ENCODE measurements at regions not wholly inside any gene's neighbourhood (a gene's known extent, or its start where the extent isn't known, plus 50 kb on each side); places are given as distances from the start of the nearest gene placed in this dataset.

DNA sequence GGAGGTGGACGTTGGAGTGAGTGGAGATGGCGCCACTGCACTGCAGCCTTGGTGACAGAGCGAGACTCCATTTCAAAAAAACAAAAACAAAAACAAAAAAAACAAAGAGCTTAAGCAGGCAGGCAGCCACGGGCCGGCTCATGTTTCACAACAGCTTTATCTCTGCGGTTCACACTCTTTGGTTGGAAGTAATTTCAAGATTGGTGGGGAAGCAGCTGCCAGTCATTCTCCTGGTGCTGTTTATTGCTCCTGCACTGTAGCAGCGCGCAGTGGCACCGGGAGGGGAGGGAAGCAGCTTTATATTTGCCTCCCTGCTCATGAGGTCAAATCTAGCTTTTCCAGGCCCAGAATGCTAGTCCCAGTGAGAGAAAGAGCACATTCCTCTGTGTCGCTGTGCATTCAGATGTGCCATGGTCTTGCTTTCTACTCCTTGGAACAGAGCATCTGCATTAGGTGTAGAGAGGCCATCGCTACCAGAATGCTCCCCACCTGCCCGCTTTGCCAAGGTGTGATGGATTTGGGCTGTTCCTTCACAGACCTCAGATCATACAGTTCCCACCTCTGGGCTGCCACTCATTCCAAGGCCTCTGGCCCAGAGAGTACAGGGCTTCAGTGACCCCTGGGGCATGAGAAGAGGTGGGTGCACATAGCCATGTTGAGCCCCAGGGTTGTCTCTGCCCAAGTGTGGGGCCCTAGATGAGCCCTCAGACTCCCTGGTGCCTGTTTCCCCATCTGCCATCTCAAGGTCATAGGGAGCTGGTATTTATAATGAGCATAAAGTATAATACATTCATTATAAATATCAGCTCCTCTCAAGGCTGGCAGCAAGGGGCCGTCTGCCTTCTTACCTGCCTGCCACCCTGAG, 270.4 kb downstream of the MED10 start:
- H3K27ac ChIP-seq (ENCODE audit: low read depth, low read length) = no peak overlapping the region
- H2BK20ac ChIP-seq (ENCODE audit: low read length) = no peak overlapping the region
- H4K20me1 ChIP-seq (replicated peaks in 1 of 2; ENCODE audit: control insufficient read depth in 1 of 2, insufficient read depth in 2 of 2, low read length in 2 of 2) = no peaks in the 10 kb centered on the region
- no peaks in the 10 kb centered on the region for H3K9me3 ChIP-seq (ENCODE audit: insufficient read depth in 2 of 2, low read depth in 1 of 2, low read length in 1 of 2)
- no peak overlapping the region; a peak in 2 of 4 replicates for H3K4me2 ChIP-seq (ENCODE audit: insufficient read depth in 1 of 2, low read depth in 2 of 2, low read length in 2 of 2)
- no peak overlapping the region for H3K18ac ChIP-seq (ENCODE audit: extremely low read depth, low read length)
- CTCF ChIA-PET (ENCODE audit: partially characterized antibody) = interaction anchor here (1.2 kb wide), 1 partner anchor 20 kb away, joined by 3 read pairs; no protein-coding TSS in a partner anchor
- H4K8ac ChIP-seq (ENCODE audit: extremely low read depth, insufficient read depth, low read length) = no peak overlapping the region; the same call in 1 of the 2 replicates
- peaks cover 0 to 7% (median 2%) of the 10 kb centered on the region in 4 experiments; a peak in 3 of 7 replicates for H3K4me1 ChIP-seq (replicated peaks in 1 of 4; ENCODE audit: control insufficient read depth in 3 of 4, insufficient read depth in 4 of 4, low read length in 3 of 4)
- no peak overlapping the region for H2BK12ac ChIP-seq (ENCODE audit: low read depth, low read length)
- TF ChIP-seq RFX5 (IDR thresholded peaks at IDR 0.05; ENCODE audit: borderline replicate concordance, low read depth, low read length) (no peak), GTF2F1 (IDR thresholded peaks at IDR 0.05; ENCODE audit: borderline replicate concordance, low read depth, low read length) (no peak), GABPA (IDR thresholded peaks at IDR 0.05; ENCODE audit: borderline replicate concordance, insufficient read depth, low read length) (no peak), POU5F1 (IDR thresholded peaks at IDR 0.05; ENCODE audit: low read depth, low read length) (no peak), CEBPB (IDR thresholded peaks at IDR 0.05; ENCODE audit: low read depth, low read length) (no peak), MAFK (IDR thresholded peaks at IDR 0.05; ENCODE audit: low read depth, low read length) (no peak)
- TF ChIP-seq, protein P1, sequence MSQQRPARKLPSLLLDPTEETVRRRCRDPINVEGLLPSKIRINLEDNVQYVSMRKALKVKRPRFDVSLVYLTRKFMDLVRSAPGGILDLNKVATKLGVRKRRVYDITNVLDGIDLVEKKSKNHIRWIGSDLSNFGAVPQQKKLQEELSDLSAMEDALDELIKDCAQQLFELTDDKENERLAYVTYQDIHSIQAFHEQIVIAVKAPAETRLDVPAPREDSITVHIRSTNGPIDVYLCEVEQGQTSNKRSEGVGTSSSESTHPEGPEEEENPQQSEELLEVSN (IDR thresholded peaks at IDR 0.05) = no peak
- H3K36me3 ChIP-seq (ENCODE audit: control insufficient read depth in 2 of 4, insufficient read depth in 4 of 4, low read length in 3 of 4) = no peaks in the 10 kb centered on the region
- H2BK120ac ChIP-seq (replicated peaks; ENCODE audit: low read depth, low read length) = no peak overlapping the region
- H3K23me2 ChIP-seq (ENCODE audit: low read depth, low read length) = no peaks in the 10 kb centered on the region
- no peak overlapping the region for H2AK5ac ChIP-seq (ENCODE audit: low read depth, low read length)
- H3K27me3 ChIP-seq (replicated peaks in 1 of 4; ENCODE audit: control insufficient read depth in 3 of 4, extremely low read depth in 1 of 4, insufficient read depth in 3 of 4, low read length in 3 of 4) = no peaks in the 10 kb centered on the region
- no peak overlapping the region for H3K56ac ChIP-seq (replicated peaks; ENCODE audit: insufficient read length, low read depth, low read length)
- no peak for DNase-seq (ENCODE audit: low read depth in 1 of 2, low spot score in 2 of 2)
- peak overlapping the region; percentile 76; the same call in 1 of the 2 replicates for H2AFZ ChIP-seq (ENCODE audit: low read length)
- no peaks in the 10 kb centered on the region for H3K79me2 ChIP-seq (ENCODE audit: control insufficient read depth in 1 of 2, insufficient read depth in 2 of 2, low read length in 2 of 2)
- H2BK5ac ChIP-seq (ENCODE audit: low read depth, low read length) = no peak overlapping the region
- no peak overlapping the region for H4K5ac ChIP-seq (ENCODE audit: insufficient read length, low read depth, low read length)
- no peak overlapping the region for H3K4ac ChIP-seq (replicated peaks; ENCODE audit: insufficient read length, low read depth, low read length)
- H3K4me3 ChIP-seq (ENCODE audit: extremely low read depth in 1 of 4, insufficient read depth in 2 of 4, low read depth in 3 of 4, low read length in 4 of 4) = no peak overlapping the region
- H3K79me1 ChIP-seq (ENCODE audit: low read depth, low read length) = no peaks in the 10 kb centered on the region
- no peak for FAIRE-seq
- H3K14ac ChIP-seq (ENCODE audit: insufficient read length) = no peak overlapping the region
- H4K91ac ChIP-seq (replicated peaks; ENCODE audit: insufficient read length, low read length) = no peak overlapping the region
- POLR2A ChIA-PET (ENCODE audit: partially characterized antibody) = no interaction called here
- 87% methylated on average over 10 of the region's 13 CpGs; no CpG with 5 or more reads in 1 of the 2 experiments for WGBS, 2 experiments (ENCODE audit: extremely low coverage in 1 of 2, insufficient coverage in 1 of 2, insufficient read length in 1 of 2, insufficient replicate concordance in 2 of 2, low coverage in 1 of 2, low lambda C conversion rate in 2 of 2, missing lambda C conversion rate in 1 of 2)
- no peak overlapping the region for H3K9ac ChIP-seq (replicated peaks in 1 of 4; ENCODE audit: extremely low read depth in 1 of 4, low read depth in 3 of 4, low read length in 3 of 4)
- H2BK15ac ChIP-seq (ENCODE audit: low read length) = no peak overlapping the region
- H3K23ac ChIP-seq (ENCODE audit: insufficient read length) = no peak overlapping the region

All from H1 (cell line).